Activated CD8-positive, alpha-beta T cell treated with anti-CD3 and anti-CD28 coated beads for 36 hours (primary cell): ENCODE measurements at regions not wholly inside any gene's neighbourhood (a gene's known extent, or its start where the extent isn't known, plus 50 kb on each side); places are given as distances from the start of the nearest gene placed in this dataset.

Experiments used
- ATAC-seq: fragments of 200-7000 bp; cut with Tn5 transposase; one replicate; pipeline ENCODE4 v1.10.0; 2021; ENCODE audit warnings: mild to moderate bottlenecking, moderate library complexity
- CTCF ChIA-PET: fragments of 350-600 bp; sonication (Branson Sonifier 250); formaldehyde crosslinking; loops from one replicate; lab custom pipeline; 2021; ENCODE audit warnings: antibody characterized with exemption; lab: Charles Lee
- POLR2A ChIA-PET: fragments of 350-600 bp; sonication (Branson Sonifier 250); formaldehyde crosslinking; loops from one replicate; lab custom pipeline; 2021; ENCODE audit warnings: antibody characterized with exemption; lab: Charles Lee
- DNase-seq: peaks from one replicate; pipeline ENCODE4 v3.0.0-alpha.2; 2020
- H3K27ac Mint-ChIP-seq: one replicate; pipeline ENCODE4 v1.8.0; 2021; ENCODE audit warnings: mild to moderate bottlenecking, mixed read lengths
- H3K27me3 Mint-ChIP-seq: one replicate; pipeline ENCODE4 v1.8.0; 2021; ENCODE audit warnings: mixed read lengths
- H3K36me3 Mint-ChIP-seq: one replicate; pipeline ENCODE4 v1.8.0; 2021; ENCODE audit warnings: low read depth, mixed read lengths
- H3K4me1 Mint-ChIP-seq: one replicate; pipeline ENCODE4 v1.8.0; 2021; ENCODE audit warnings: low read depth, mixed read lengths
- H3K4me3 Mint-ChIP-seq: one replicate; pipeline ENCODE4 v1.8.0; 2021; ENCODE audit warnings: mild to moderate bottlenecking, moderate library complexity, mixed read lengths
- H3K9me3 Mint-ChIP-seq: one replicate; pipeline ENCODE4 v1.8.0; 2021; ENCODE audit warnings: mixed read lengths
- intact Hi-C: fragments of 100-400 bp; cut with micrococcal nuclease; formaldehyde crosslinking; loops from one replicate; pipeline ENCODE4 v1.10.0; 2022
- TF ChIP-seq, protein P1 (sequence below): fragments of 200-600 bp; IDR thresholded peaks from one replicate; pipeline ENCODE4 v1.8.0; 2022; ENCODE audit warnings: antibody characterized with exemption, mild to moderate bottlenecking

DNA sequence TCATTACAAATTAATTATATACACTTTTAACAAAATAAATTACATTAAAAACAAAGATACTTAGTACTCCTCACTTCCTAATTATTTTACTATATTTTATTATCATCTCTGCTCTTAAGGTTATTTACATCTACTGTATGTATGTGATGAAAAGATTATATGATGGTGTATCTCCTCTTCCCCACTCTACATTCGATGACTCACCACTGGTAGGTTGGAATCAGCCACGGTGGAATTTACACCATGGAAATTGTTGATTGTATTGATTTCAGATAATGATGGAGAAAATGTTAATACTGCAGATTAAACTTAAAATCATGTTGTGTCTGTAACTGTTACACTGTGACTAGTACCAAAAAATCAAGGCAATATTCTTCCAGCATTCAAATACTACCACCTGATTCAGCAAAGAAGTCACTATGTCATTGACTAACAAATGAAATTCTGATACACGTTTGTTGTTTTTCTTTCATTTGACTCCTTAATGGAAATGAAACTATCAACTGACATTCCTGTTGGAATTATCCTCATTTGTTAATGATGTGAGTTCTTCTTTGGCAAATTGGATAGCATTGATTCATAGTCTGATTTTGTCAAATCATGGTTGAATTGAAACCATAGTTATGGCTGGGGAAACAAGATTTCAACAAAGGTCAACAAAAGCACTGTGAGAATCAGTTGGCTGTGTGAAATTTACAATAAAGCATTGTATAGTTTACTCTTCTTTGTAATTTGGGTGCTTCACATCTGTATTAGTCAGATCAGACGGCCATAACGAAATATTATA, 69.0 kb upstream of the NLK start:
- Mint-ChIP-seq H3K27me3 (peaks cover 4% of the 10 kb centered on the region), H3K27ac (no peak overlapping the region), H3K4me1 (no peaks in the 10 kb centered on the region), H3K9me3 (no peaks in the 10 kb centered on the region), H3K4me3 (no peak overlapping the region), H3K36me3 (no peaks in the 10 kb centered on the region)
- TF ChIP-seq, protein P1, sequence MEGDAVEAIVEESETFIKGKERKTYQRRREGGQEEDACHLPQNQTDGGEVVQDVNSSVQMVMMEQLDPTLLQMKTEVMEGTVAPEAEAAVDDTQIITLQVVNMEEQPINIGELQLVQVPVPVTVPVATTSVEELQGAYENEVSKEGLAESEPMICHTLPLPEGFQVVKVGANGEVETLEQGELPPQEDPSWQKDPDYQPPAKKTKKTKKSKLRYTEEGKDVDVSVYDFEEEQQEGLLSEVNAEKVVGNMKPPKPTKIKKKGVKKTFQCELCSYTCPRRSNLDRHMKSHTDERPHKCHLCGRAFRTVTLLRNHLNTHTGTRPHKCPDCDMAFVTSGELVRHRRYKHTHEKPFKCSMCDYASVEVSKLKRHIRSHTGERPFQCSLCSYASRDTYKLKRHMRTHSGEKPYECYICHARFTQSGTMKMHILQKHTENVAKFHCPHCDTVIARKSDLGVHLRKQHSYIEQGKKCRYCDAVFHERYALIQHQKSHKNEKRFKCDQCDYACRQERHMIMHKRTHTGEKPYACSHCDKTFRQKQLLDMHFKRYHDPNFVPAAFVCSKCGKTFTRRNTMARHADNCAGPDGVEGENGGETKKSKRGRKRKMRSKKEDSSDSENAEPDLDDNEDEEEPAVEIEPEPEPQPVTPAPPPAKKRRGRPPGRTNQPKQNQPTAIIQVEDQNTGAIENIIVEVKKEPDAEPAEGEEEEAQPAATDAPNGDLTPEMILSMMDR, result no peak
- ChIA-PET CTCF (no interaction called here), POLR2A (no interaction called here)
- ATAC-seq (no peak), DNase-seq (no peak)
- intact Hi-C loops, result no loop called here

DNA sequence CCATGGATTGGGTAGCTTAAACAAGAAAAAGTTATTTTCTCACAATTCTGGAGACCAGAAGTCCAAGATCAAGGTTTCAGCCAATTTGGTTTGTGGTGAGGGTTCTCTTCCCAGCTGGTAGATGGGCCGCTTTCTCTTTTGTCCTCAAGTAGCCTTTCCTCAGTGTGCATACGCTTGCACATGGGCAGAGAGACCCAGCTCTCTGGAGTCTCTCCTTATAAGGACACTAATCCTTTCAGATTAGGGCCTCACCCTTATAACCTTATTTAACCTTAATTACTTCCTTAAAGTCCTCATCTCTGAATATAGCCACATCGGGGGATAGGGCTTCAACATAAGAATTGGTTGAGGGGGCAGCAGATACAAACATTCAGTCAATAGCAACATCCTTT, 68.4 kb upstream of the NLK start:
- no peaks in the 10 kb centered on the region for H3K4me1 Mint-ChIP-seq
- H3K27ac Mint-ChIP-seq, result no peak overlapping the region
- ChIA-PET POLR2A (no interaction called here), CTCF (no interaction called here)
- DNase-seq, result no peak
- TF ChIP-seq, protein P1, result no peak
- no peak overlapping the region for H3K4me3 Mint-ChIP-seq
- no peak for ATAC-seq
- H3K36me3 Mint-ChIP-seq, result no peaks in the 10 kb centered on the region
- intact Hi-C loops, result no loop called here
- H3K9me3 Mint-ChIP-seq, result no peaks in the 10 kb centered on the region
- peaks cover 4% of the 10 kb centered on the region for H3K27me3 Mint-ChIP-seq

DNA sequence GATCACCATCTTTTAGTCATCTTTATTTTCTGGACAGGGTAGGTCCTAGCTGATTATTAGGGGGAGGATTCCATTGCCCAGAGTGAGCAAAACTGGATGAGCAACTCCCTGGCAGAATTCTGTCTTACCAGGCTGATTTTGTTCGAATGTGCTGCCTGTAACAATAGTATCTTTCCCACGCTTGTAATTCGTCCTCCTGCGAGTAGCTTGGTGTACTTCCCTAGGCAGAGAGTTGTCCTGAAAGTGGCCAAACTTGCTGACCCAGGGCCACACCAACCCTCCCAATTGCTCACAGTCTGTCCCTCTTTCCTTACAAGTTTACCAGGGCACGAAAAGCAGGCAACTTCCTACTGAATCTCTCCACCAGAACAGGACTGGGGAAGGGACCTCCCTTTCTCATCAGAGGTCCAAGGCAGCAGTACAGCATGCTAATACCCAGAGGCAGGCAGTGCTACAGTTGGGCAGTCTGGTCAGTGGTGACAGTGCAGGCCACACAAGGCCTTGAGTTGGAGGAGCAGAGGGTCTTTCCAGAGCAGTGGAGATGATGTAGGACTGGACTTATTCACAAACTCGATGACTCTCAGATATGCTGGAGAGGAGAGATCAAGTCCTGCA, 67.8 kb upstream of the NLK start:
- H3K9me3 Mint-ChIP-seq, result no peaks in the 10 kb centered on the region
- TF ChIP-seq, protein P1, result no peak
- ChIA-PET CTCF (no interaction called here), POLR2A (no interaction called here)
- H3K27me3 Mint-ChIP-seq, result peaks cover 5% of the 10 kb centered on the region
- intact Hi-C loops, result no loop called here
- no peaks in the 10 kb centered on the region for H3K4me1 Mint-ChIP-seq
- no peak overlapping the region for H3K27ac Mint-ChIP-seq
- DNase-seq, result no peak
- no peak overlapping the region for H3K4me3 Mint-ChIP-seq
- no peak for ATAC-seq
- H3K36me3 Mint-ChIP-seq, result no peaks in the 10 kb centered on the region

DNA sequence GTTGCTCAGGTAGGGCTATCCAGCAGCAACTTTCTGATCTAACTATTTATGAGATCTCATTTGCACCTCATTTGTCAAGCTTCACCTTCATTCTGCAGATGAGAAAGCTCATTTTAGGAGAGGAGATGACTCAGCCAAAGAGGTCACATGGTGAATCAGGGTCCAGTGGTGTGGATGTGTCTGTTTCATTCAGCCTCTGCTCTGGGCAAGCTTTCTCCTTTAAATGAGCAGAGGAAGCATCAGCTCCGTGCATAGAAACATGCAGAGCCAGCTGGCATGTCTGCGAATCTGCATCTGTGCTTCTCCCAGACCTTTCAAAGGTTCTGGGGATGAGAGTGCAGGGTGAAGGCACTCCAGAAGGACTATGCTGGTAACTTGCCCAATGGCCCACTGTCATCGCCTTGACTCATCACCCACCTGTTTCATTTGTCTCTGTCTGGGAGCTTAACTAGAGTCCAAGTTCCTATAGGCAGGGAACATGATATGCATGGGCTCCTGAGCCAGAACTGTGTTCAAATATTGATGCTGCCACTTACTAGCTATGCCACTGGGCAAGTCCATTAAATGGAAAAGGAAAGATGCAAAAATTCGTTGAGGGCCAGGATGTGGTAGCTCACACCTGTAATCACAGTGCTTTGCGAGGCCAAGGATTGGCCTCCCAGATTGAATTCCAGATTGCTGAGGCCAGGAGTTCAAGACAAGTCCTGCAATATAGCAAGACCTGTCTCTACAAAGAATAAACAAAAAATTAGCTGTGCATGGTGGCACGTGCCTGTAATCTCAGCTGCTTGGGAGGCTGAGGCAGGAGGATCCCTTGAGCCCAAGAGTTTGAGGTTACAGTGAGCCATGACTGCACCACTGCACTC, 67.1 kb upstream of the NLK start:
- intact Hi-C loops, result no loop called here
- H3K27ac Mint-ChIP-seq, result no peak overlapping the region
- CTCF ChIA-PET, result interaction anchor here (0.7 to 1.6 kb wide), 2 partner anchors 48 to 82 kb away, joined by 4 read pairs; partner anchors contain the start of gene LYRM9
- H3K27me3 Mint-ChIP-seq, result peaks cover 4% of the 10 kb centered on the region
- TF ChIP-seq, protein P1, result no peak
- H3K36me3 Mint-ChIP-seq, result no peaks in the 10 kb centered on the region
- no peaks in the 10 kb centered on the region for H3K9me3 Mint-ChIP-seq
- no peak overlapping the region for H3K4me3 Mint-ChIP-seq
- DNase-seq (no peak), ATAC-seq (no peak)
- H3K4me1 Mint-ChIP-seq, result no peaks in the 10 kb centered on the region
- POLR2A ChIA-PET, result interaction anchor here (1.0 kb wide), 1 partner anchor 26 kb away, joined by 3 read pairs; no protein-coding TSS in a partner anchor
